ENCODE measurements at regions not wholly inside any gene's neighbourhood (a gene's known extent, or its start where the extent isn't known, plus 50 kb on each side); places are given as distances from the start of the nearest gene placed in this dataset.

- Histone ChIP-seq H3K36me3 (no peaks in the 10 kb centered on the region), H3K4me3 (no peak overlapping the region), H3K27me3 (no peaks in the 10 kb centered on the region), H3K27ac (no peak overlapping the region), H3K4me1 (peaks cover 0 to 63% of the 10 kb centered on the region in 2 donors), H3K9me3 (no peaks in the 10 kb centered on the region)
- no peak for DNase-seq (ENCODE audit: low spot score)
- TF ChIP-seq CTCF (IDR thresholded peaks at IDR 0.05), result no peak
Observed at GRCh38 chr15:62452667-62453066, 287.6 kb upstream of the C2CD4B start.

GRCh38 chr15:62453375-62453774 is 288.3 kb upstream of the C2CD4B start:
- no peak overlapping the region for H3K4me3 ChIP-seq
- H3K4me1 ChIP-seq, result peaks cover 0 to 58% of the 10 kb centered on the region in 2 donors
- peak overlapping the region; percentile 41 to 52 for H3K27ac ChIP-seq
- H3K27me3 ChIP-seq, result no peaks in the 10 kb centered on the region
- no peaks in the 10 kb centered on the region for H3K36me3 ChIP-seq
- no peak for DNase-seq (ENCODE audit: low spot score)
- TF ChIP-seq CTCF (IDR thresholded peaks at IDR 0.05), result no peak
- no peaks in the 10 kb centered on the region for H3K9me3 ChIP-seq

- Histone ChIP-seq H3K27me3 (no peaks in the 10 kb centered on the region), H3K4me1 (peaks cover 0 to 51% of the 10 kb centered on the region in 2 donors), H3K27ac (peak overlapping the region; percentile 41 to 52), H3K9me3 (no peaks in the 10 kb centered on the region), H3K4me3 (no peak overlapping the region), H3K36me3 (no peaks in the 10 kb centered on the region)
- no peak for DNase-seq (ENCODE audit: low spot score)
- TF ChIP-seq CTCF (IDR thresholded peaks at IDR 0.05), result no peak
Observed at GRCh38 chr15:62453981-62454380, 288.9 kb upstream of the C2CD4B start.

- TF ChIP-seq CTCF (IDR thresholded peaks at IDR 0.05), result no peak
- Histone ChIP-seq H3K36me3 (no peaks in the 10 kb centered on the region), H3K4me1 (peaks cover 0 to 46% of the 10 kb centered on the region in 2 donors), H3K4me3 (no peak overlapping the region), H3K27me3 (no peaks in the 10 kb centered on the region), H3K9me3 (no peaks in the 10 kb centered on the region), H3K27ac (peak overlapping the region; percentile 41 to 52)
- DNase-seq (ENCODE audit: low spot score), result no peak
Observed at GRCh38 chr15:62454567-62455172, 289.6 kb upstream of the C2CD4B start.

GRCh38 chr15:62455441-62455921 is 290.4 kb upstream of the C2CD4B start:
- H3K27ac ChIP-seq, result peak overlapping the region; percentile 72 to 80
- no peaks in the 10 kb centered on the region for H3K27me3 ChIP-seq
- DNase-seq (ENCODE audit: low spot score), result no peak
- H3K9me3 ChIP-seq, result no peaks in the 10 kb centered on the region
- H3K4me1 ChIP-seq, result peaks cover 0 to 46% of the 10 kb centered on the region in 2 donors
- H3K36me3 ChIP-seq, result no peaks in the 10 kb centered on the region
- no peak overlapping the region for H3K4me3 ChIP-seq
- TF ChIP-seq CTCF (IDR thresholded peaks at IDR 0.05), result no peak

Data from right atrium auricular region (tissue), 2 donors.